Coronary artery (tissue), 2 donors: ENCODE measurements at regions not wholly inside any gene's neighbourhood (a gene's known extent, or its start where the extent isn't known, plus 50 kb on each side); places are given as distances from the start of the nearest gene placed in this dataset.

Experiments used
- DNase-seq: peaks from one replicate; pipeline ENCODE4 v3.0.0-alpha.2; 2017; ENCODE audit warnings: low spot score
- H3K27ac ChIP-seq, 2 donors: fragments of 200-600 bp; sonication (generic); one replicate each; pipeline ENCODE4 v1.5.1; 2016 to 2019
- H3K4me3 ChIP-seq: fragments of 200-600 bp; sonication (generic); 2 replicates; pipeline ENCODE4 v1.5.1; 2016; ENCODE audit warnings: mild to moderate bottlenecking, moderate library complexity
- CTCF ChIP-seq: fragments of 200-600 bp; sonication (generic); IDR thresholded peaks from one replicate; pipeline ENCODE4 v1.5.1; 2019; ENCODE audit warnings: antibody characterized with exemption

DNA sequence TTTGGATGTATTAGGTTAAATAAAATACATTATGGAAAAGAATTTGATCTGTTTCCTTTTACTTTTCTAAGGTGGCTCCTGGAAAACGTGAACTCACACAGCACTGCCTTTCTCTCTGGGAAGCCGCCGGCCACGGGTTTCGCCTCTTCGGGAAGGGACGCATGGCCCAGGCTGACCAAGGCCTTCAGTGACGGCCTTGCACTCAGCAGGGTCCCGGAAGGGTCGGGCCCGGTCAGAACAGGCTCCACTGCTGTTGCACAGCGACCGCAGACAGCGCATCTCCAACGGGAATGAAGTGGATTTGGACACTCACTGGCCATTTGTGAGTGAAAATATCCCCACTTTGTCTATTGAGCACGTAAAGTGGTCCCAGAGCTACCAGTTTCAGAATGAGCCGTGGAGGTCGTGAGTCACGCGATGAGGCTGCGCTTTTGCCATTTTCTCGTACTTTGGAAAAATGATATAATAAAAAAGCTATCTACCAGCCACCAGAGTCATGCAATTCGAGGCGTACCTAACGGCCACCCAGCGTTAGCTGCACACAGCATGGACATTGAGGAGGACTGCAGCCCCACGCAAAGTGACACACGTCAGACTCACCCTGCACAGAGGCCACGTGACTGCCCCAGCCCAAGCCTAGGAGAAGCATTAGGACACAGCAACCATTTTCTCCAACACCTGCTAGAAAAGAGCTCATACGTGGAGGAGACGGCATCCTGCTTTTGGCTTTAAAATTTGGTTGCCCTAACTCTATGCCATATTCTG, 244.3 kb downstream of the TTLL2 start:
- no peak overlapping the region for H3K4me3 ChIP-seq
- TF ChIP-seq CTCF, result no peak
- H3K27ac ChIP-seq, result no peak overlapping the region
- no peak for DNase-seq

DNA sequence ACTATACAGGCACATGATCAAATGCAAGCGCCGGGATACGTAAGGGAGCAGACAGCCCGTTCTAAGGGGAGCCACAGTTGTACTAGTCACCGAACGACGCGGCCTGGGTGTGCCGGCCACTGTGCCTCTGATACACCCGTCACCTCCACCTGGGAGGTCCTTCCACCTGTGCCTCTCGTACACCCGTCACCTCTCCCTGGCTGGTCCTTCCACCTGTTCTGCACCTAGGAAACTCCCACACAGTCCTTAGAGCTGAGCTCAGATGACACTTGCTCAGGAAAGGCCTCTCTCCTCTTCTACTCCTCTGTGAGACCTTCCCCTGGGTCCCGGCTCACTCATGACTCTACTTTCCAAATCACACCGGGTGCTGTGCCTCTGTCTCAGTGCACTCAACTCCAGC, 245.0 kb downstream of the TTLL2 start:
- no peak for DNase-seq
- Histone ChIP-seq H3K27ac (no peak overlapping the region), H3K4me3 (no peak overlapping the region)
- no peak for TF ChIP-seq CTCF

DNA sequence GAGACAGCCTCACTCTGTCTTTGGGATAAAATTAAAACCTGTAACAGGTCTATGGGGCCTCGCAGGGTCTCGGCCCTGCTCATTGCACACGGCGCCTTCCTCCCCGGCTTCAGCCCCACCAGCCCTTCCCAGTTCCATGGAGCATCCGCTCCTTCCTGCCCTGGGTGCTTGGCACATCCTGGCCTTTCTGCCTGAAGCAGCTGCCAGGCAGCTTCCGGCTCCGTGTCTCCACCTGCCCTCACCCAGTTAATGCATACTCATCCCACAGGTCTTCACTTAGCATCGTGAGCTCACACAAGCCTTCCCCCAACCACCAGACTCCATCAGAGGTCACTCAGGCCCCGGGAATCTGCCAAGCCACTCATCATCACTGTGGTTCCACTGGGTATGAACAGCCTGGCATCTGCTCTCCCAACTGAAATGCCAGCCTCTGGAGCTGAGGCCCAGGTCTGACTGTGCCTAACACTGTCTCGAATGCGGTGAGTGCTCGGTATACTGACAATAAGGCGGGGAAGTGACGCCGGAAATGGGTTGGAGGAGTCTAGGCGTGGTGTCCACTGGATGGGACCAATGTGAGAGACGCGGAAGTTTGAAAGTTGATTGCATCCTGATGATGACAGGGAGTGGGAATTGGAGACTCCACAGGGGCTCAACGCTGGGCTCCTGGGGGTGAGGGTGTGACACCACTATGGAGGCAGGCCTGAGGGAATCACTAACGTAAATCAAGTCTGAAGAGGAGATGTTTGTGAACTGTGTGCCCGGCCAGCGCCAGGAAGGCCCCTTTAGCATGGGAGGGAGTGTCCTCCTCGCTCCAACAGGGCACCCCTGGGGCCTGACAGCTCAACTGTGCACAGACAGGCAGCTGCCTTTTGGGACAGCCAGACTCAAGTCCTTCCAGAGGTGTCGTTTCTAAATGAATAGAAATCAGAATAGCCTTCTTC, 245.8 kb downstream of the TTLL2 start:
- no peak for TF ChIP-seq CTCF
- Histone ChIP-seq H3K27ac (no peak overlapping the region), H3K4me3 (no peak overlapping the region)
- no peak for DNase-seq

DNA sequence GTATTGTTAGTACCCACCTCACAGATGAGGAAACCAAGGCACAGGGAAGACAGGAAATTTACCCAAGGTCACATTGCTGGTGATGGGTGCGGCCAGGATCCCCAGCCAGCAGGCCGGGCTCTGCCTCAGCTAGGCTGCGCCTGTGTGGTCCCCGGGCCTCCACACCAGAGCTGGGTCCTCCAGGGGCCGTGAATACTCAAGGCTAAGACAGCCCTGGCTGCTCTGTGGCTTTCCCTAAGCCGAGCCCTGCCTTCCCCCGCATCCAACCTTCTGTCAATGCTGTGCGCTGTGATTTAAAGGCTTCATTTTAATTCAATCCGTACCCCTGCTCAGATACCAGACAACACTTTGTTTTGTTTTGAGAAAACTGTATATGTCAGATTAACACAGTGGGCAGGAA, 246.7 kb downstream of the TTLL2 start:
- no peak for TF ChIP-seq CTCF
- Histone ChIP-seq H3K27ac (no peak overlapping the region), H3K4me3 (no peak overlapping the region)
- no peak for DNase-seq

DNA sequence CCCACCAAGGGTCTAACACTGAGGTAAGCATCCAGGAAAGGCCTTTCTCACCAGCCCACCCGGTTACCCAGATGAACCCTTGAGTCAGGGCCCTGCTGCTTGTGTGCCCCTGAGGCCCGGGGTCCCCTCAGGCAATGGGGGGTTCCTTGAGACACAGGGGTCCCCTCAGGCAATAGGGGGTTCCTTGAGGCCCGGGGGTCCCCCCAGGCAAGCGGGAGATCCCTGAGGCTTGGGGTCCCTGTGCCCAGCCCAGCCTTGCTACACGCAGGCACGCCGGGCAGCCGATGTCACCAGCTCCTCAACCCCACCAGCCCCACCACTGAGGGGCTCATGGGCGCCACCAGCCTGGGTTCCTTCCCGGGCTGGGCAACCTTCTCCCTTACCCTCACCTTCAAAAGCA, 247.2 kb downstream of the TTLL2 start:
- Histone ChIP-seq H3K27ac (peak overlapping the region in 1 of 2 donors; percentile 88), H3K4me3 (no peak overlapping the region)
- TF ChIP-seq CTCF, result no peak
- no peak for DNase-seq

DNA sequence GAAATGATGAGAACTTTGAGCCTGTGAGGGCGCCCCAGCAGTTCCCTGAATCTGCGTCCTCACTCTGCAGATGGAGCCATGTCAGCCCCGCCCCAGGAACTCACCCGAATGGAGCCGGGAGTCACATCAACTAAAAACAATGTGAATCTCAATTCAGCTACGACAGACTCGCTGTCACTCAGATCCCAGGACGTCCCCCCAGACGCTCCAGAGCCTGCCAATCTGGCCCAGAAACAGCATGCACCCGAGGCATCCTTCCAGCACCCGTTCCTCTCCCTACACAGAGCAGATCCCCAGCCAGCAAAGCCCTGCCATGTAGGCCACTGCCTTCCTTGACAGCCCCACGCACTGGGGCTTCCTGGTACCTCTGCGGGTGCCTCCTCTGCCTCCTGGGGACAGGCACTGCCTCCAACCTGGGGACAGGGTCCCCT, 248.0 kb downstream of the TTLL2 start:
- Histone ChIP-seq H3K27ac (peak overlapping the region; percentile 88), H3K4me3 (peak overlapping the region; percentile 54)
- no peak for DNase-seq
- no peak for TF ChIP-seq CTCF
